Body of pancreas (tissue), 4 donors: ENCODE measurements at regions not wholly inside any gene's neighbourhood (a gene's known extent, or its start where the extent isn't known, plus 50 kb on each side); places are given as distances from the start of the nearest gene placed in this dataset.
"Not testable (repeated sequence)": the region's sequence is repeated elsewhere in the genome, so short reads cannot be mapped to it uniquely, and the experiment has no call there.

Experiments
- ATAC-seq: fragments of 150-250 bp; one replicate; pipeline ENCODE4 v1.9.1; 2016
- DNase-seq, 4 donors: peaks; one replicate each; pipeline ENCODE4 v3.0.0-alpha.2; 2019
- H3K27ac ChIP-seq, 4 donors: fragments of 200-600 bp; sonication (generic); 1 replicate in 3 of 4; 2 replicates in 1 of 4; pipeline versions ENCODE4 v1.5.1 to v1.6.1; 2016 to 2019; ENCODE audit warnings: mild to moderate bottlenecking in 1 of 4, mixed read lengths in 1 of 4, moderate library complexity in 1 of 4
- H3K27me3 ChIP-seq, 2 donors: fragments of 200-600 bp; sonication (generic); one replicate each; pipeline ENCODE4 v1.6.0; 2016; ENCODE audit warnings: mild to moderate bottlenecking in 1 of 2
- H3K36me3 ChIP-seq, 2 donors: fragments of 200-600 bp; sonication (generic); replicated peaks in 1 of 2; 2 replicates each; pipeline ENCODE4 v1.5.1; 2016; ENCODE audit warnings: low read depth in 2 of 2; ENCODE audit not compliant: insufficient read depth in 1 of 2
- H3K4me1 ChIP-seq: fragments of 200-600 bp; sonication (generic); one replicate; pipeline ENCODE4 v1.6.0; 2016
- H3K4me3 ChIP-seq, 2 donors: fragments of 200-600 bp; sonication (generic); 1 replicate in 1 of 2; 2 replicates in 1 of 2; pipeline ENCODE4 v1.5.1; 2016 to 2019
- H3K9me3 ChIP-seq, 3 donors: fragments of 200-600 bp; sonication (generic); 1 replicate in 2 of 3; 2 replicates in 1 of 3; pipeline ENCODE4 v1.5.1; 2016
- CTCF ChIP-seq, 7 experiments: fragments of 450-650 bp in 4 of 7; fragments of 200-600 bp in 3 of 7; sonication (generic) in 3 of 7; IDR thresholded peaks; one replicate each; pipeline ENCODE4 v1.5.1; 2016 to 2019; ENCODE audit warnings: antibody characterized with exemption in 7 of 7
- POLR2A ChIP-seq, 3 donors: fragments of 450-650 bp; IDR thresholded peaks; one replicate each; pipeline ENCODE4 v1.6.1; 2016; ENCODE audit warnings: antibody characterized with exemption in 3 of 3, mild to moderate bottlenecking in 2 of 3
- WGBS, 2 donors: methylation state at CpG; one replicate each; pipeline ENCODE4 v1.1.5; 2017; 5-methylcytosine and 5-hydroxymethylcytosine counted together
- intact Hi-C: fragments of 100-400 bp; cut with DNase I; formaldehyde crosslinking; loops from one replicate; pipeline ENCODE4 v1.15.1; 2023

GRCh38 chr13:67469623-67470022 is 239.5 kb upstream of the PCDH9 start:
- DNase-seq (no peak), ATAC-seq (no peak)
- no peak overlapping the region for H3K4me3 ChIP-seq
- H3K27me3 ChIP-seq = no peaks in the 10 kb centered on the region
- TF ChIP-seq CTCF (IDR thresholded peaks at IDR 0.05) (no peak), POLR2A (IDR thresholded peaks at IDR 0.05) (no peak)
- H3K27ac ChIP-seq = no peak overlapping the region
- no peaks in the 10 kb centered on the region for H3K36me3 ChIP-seq
- H3K4me1 ChIP-seq = no peaks in the 10 kb centered on the region
- no peaks in the 10 kb centered on the region for H3K9me3 ChIP-seq
- intact Hi-C loops = no loop called here
- WGBS, 2 donors = 55 to 61% methylated on average over 3 of the region's 3 CpGs

- Histone ChIP-seq H3K27ac (no peak overlapping the region), H3K4me1 (no peaks in the 10 kb centered on the region), H3K27me3 (no peaks in the 10 kb centered on the region), H3K9me3 (no peaks in the 10 kb centered on the region), H3K36me3 (no peaks in the 10 kb centered on the region), H3K4me3 (no peak overlapping the region)
- WGBS, 2 donors = 59 to 62% methylated on average over 8 of the region's 8 CpGs
- DNase-seq (no peak), ATAC-seq (no peak)
- TF ChIP-seq CTCF (IDR thresholded peaks at IDR 0.05) (no peak), POLR2A (IDR thresholded peaks at IDR 0.05) (no peak)
- intact Hi-C loops = no loop called here
Measured at GRCh38 chr13:67466569-67466968, 236.4 kb upstream of the PCDH9 start.

- no peak for DNase-seq
- no peak overlapping the region for H3K4me3 ChIP-seq
- 36 to 39% methylated on average over 4 of the region's 4 CpGs for WGBS, 2 donors
- H3K27ac ChIP-seq = no peak overlapping the region
- intact Hi-C loops = no loop called here
- no peaks in the 10 kb centered on the region for H3K27me3 ChIP-seq
- TF ChIP-seq CTCF (IDR thresholded peaks at IDR 0.05) = no peak
- TF ChIP-seq POLR2A (IDR thresholded peaks at IDR 0.05) = no peak
- no peaks in the 10 kb centered on the region for H3K9me3 ChIP-seq
- ATAC-seq = no peak
- H3K4me1 ChIP-seq = no peaks in the 10 kb centered on the region
- no peaks in the 10 kb centered on the region for H3K36me3 ChIP-seq
Measured at GRCh38 chr13:67464154-67464553, 234.0 kb upstream of the PCDH9 start.

- H3K27ac ChIP-seq = no peak overlapping the region
- DNase-seq (no peak), ATAC-seq (no peak)
- no peak for TF ChIP-seq CTCF (IDR thresholded peaks at IDR 0.05)
- TF ChIP-seq POLR2A (IDR thresholded peaks at IDR 0.05) = no peak
- H3K27me3 ChIP-seq = no peaks in the 10 kb centered on the region
- 91 to 97% methylated on average over 1 of the region's 1 CpG for whole genome bisulfite sequencing, 2 donors
- no peaks in the 10 kb centered on the region for H3K9me3 ChIP-seq
- H3K4me1 ChIP-seq = no peaks in the 10 kb centered on the region
- no peaks in the 10 kb centered on the region for H3K36me3 ChIP-seq
- intact Hi-C loops = no loop called here
- H3K4me3 ChIP-seq = no peak overlapping the region
Measured at GRCh38 chr13:67462098-67462497, 232.0 kb upstream of the PCDH9 start.

- H3K27me3 ChIP-seq, intact Hi-C loops, H3K4me3 ChIP-seq, H3K36me3 ChIP-seq, H3K4me1 ChIP-seq, DNase-seq, H3K9me3 ChIP-seq, H3K27ac ChIP-seq, ATAC-seq: not testable (repeated sequence)
- 62 to 74% methylated on average over 7 to 8 of the region's 8 CpGs for WGBS, 2 donors
Measured at GRCh38 chr13:67452526-67452925, 222.4 kb upstream of the PCDH9 start.
